PFSK-1 (cell line): ENCODE measurements at regions not wholly inside any gene's neighbourhood (a gene's known extent, or its start where the extent isn't known, plus 50 kb on each side); places are given as distances from the start of the nearest gene placed in this dataset.

Source experiments
- FOXP2 ChIP-seq: optimal IDR thresholded peaks from 2 replicates; pipeline ENCODE3; 2011; ENCODE audit warnings: borderline replicate concordance, control low read depth, inconsistent platforms; ENCODE audit not compliant: insufficient read depth; ENCODE audit errors: extremely low read length, extremely low read depth
- POLR2AphosphoS5 ChIP-seq: IDR thresholded peaks from 2 replicates; pipeline ENCODE4 v1.6.1; 2012; ENCODE audit warnings: low read depth, mild to moderate bottlenecking, control low read depth, low read length, moderate library complexity

DNA sequence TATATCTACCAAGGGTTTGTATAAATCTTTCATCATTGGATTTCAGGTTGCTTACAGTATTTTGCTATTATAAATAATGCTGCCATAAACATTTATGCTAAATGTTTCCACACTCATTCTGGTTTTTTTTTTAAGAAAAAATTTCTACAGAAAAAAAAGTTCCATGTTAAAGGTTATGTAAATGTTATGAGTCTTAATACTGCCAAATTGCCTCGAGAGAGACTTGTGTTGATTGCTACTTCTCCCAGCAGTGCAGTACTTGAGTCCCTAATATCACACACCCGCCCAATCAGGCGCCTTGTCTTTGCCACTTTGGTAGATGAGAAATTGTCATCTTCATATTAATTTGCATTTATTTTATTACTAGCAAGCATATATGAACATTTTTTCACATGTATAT, 96.7 kb upstream of the TMEM26 start:
- no peak for TF ChIP-seq POLR2AphosphoS5
- no peak for TF ChIP-seq FOXP2
